Loucy (cell line): ENCODE measurements at regions not wholly inside any gene's neighbourhood (a gene's known extent, or its start where the extent isn't known, plus 50 kb on each side); places are given as distances from the start of the nearest gene placed in this dataset.

Experiments
- CTCF ChIP-seq: fragments of 200-600 bp; sonication (generic); conservative IDR thresholded peaks from 2 replicates; pipeline ENCODE4 v1.5.1; 2014; ENCODE audit warnings: mild to moderate bottlenecking, antibody characterized with exemption, low read length
- EZH2phosphoT487 ChIP-seq: fragments of 200-600 bp; IDR thresholded peaks from 2 replicates; pipeline ENCODE4 v1.6.1; 2018; ENCODE audit warnings: antibody characterized with exemption, mild to moderate bottlenecking, moderate library complexity, borderline replicate concordance

DNA sequence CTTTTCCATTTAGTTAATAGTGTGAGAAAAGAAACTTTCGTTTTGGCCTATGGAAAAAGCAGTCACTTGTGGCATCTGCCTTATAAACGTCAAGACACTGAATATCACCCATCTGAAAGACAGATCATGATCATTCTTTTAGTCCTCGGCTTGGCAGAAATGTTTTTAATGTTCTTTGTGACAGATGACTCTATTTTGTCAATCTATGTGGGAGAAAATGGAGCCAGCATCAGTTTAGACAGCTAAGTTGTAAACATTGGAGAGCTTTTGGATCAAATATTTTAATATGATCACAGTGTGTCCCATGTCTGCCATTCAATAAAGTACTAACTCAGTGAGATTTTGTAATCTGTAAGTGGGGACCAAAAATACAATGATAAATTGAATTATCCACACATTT is 85.1 kb upstream of the LUZP2 start:
- no peak for TF ChIP-seq CTCF
- TF ChIP-seq EZH2phosphoT487, result no peak
